Stomach (tissue), 4 donors: ENCODE measurements at regions not wholly inside any gene's neighbourhood (a gene's known extent, or its start where the extent isn't known, plus 50 kb on each side); places are given as distances from the start of the nearest gene placed in this dataset.
A peak's percentile ranks its signal among the peaks of the same experiment; 100 is the strongest.

Experiments
- CTCF ChIP-seq, 7 experiments: fragments of 450-650 bp in 4 of 7; fragments of 200-600 bp in 3 of 7; sonication (generic) in 3 of 7; IDR thresholded peaks; one replicate each; pipeline ENCODE4 v1.5.1; 2016 to 2019; ENCODE audit warnings: antibody characterized with exemption in 7 of 7, control low read depth in 2 of 7, mild to moderate bottlenecking in 1 of 7
- EP300 ChIP-seq: sonication (generic); formaldehyde crosslinking; IDR thresholded peaks from one replicate; pipeline ENCODE4 v1.6.1; 2017; ENCODE audit warnings: antibody characterized with exemption

GRCh38 chr6:97394160-97394748, 111.2 kb upstream of the MMS22L start:
- TF ChIP-seq EP300 (no peak), CTCF (IDR thresholded peaks at IDR 0.05) (peak in 5 of 7 experiments; percentile 68 to 89 (median 76))
